BLaER1 treated with 17β-estradiol and CSF1 and Interleukin-3, amounts not matched to agents 10 nM and 100 nM (cell line): ENCODE measurements at regions not wholly inside any gene's neighbourhood (a gene's known extent, or its start where the extent isn't known, plus 50 kb on each side); places are given as distances from the start of the nearest gene placed in this dataset.

Source experiments
- H3K27ac ChIP-seq, 11 experiments: shearing (Covaris generic); formaldehyde crosslinking; 2 replicates each; pipeline ENCODE4 v1.8.1; 2022
- H3K27me3 ChIP-seq, 11 experiments: shearing (Covaris generic); formaldehyde crosslinking; 2 replicates each; pipeline ENCODE4 v1.8.1; 2022
- H3K36me3 ChIP-seq, 11 experiments: shearing (Covaris generic); formaldehyde crosslinking; 2 replicates each; pipeline ENCODE4 v1.8.1; 2022
- H3K4me1 ChIP-seq, 10 experiments: shearing (Covaris generic); formaldehyde crosslinking; 2 replicates each; pipeline ENCODE4 v1.8.1; 2022
- H3K4me2 ChIP-seq, 11 experiments: shearing (Covaris generic); formaldehyde crosslinking; 2 replicates each; pipeline ENCODE4 v1.8.1; 2022
- H3K4me3 ChIP-seq, 10 experiments: shearing (Covaris generic); formaldehyde crosslinking; 2 replicates each; pipeline ENCODE4 v1.8.1; 2022
- H3K9ac ChIP-seq, 11 experiments: shearing (Covaris generic); formaldehyde crosslinking; 2 replicates each; pipeline ENCODE4 v1.8.1; 2022
- H3K9me3 ChIP-seq, 11 experiments: shearing (Covaris generic); formaldehyde crosslinking; replicated peaks in 1 of 11; 2 replicates each; pipeline ENCODE4 v1.8.1; 2022
- H4K20me1 ChIP-seq, 11 experiments: shearing (Covaris generic); formaldehyde crosslinking; 2 replicates each; pipeline ENCODE4 v1.8.1; 2022
- Cebpa-rat ChIP-seq, 11 experiments: shearing (Covaris generic); IDR thresholded peaks; 2 replicates each; pipeline ENCODE4 v1.8.1; 2022

DNA sequence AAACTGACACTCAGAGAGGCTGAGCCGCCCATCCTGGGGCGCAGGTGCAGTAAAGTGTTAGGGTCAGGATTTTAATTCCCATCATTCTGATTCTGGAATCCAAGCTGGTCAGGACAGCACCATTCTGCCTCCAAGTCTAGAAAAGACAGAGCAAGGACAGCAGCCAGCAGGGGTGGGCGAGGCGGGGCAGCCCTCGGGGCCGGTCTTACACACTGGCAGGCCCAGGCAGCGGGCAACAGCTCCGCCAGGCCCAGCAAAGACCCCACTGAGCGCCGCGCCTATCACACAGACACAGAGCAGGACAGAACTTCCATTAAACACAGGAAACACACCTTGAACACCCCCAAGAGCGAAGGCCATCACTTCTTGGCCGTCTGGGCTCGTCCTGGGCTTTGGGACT, 66.5 kb upstream of the RXRA start:
- H3K27ac ChIP-seq = no peak overlapping the region
- H4K20me1 ChIP-seq = no peaks in the 10 kb centered on the region
- peaks cover 0 to 10% (median 0%) of the 10 kb centered on the region in 11 experiments; a peak in 4 of 22 replicates for H3K27me3 ChIP-seq
- H3K4me1 ChIP-seq = peaks cover 7 to 84% (median 65%) of the 10 kb centered on the region in 10 experiments; a peak in 19 of 20 replicates
- H3K4me2 ChIP-seq = peak overlapping the region in 3 of 11 experiments; percentile 0 to 33 (median 20); a peak in 4 of 22 replicates
- no peak overlapping the region for H3K9ac ChIP-seq
- H3K9me3 ChIP-seq = no peaks in the 10 kb centered on the region
- H3K36me3 ChIP-seq = no peaks in the 10 kb centered on the region
- no peak for TF ChIP-seq Cebpa-rat (IDR thresholded peaks at IDR 0.05)
- H3K4me3 ChIP-seq = no peak overlapping the region

DNA sequence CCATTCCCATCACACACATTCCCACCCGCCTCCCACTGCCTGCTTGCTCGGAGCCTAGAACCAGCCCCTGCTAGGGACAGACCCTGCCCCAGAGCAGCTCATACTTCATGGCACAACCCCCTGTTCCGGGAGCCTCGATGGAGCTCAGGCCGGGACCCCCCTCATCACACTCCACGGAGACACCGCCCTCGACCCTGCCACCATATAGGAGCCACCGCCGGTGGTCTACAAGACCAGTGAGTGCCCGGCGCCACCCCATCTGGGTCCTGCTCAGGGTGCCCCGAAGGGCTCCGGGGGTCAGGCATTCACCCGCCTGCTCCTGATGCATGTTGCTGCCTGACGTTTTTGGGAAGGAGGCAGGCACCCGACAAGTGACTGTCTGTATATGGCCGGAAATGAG, 65.5 kb upstream of the RXRA start:
- Histone ChIP-seq H3K9ac (no peak overlapping the region), H3K27ac (no peak overlapping the region), H3K36me3 (no peaks in the 10 kb centered on the region), H3K4me2 (peak overlapping the region in 5 of 11 experiments; percentile 0 to 34 (median 20); a peak in 6 of 22 replicates), H4K20me1 (no peaks in the 10 kb centered on the region), H3K4me1 (peaks cover 7 to 91% (median 63%) of the 10 kb centered on the region in 10 experiments; a peak in 19 of 20 replicates), H3K27me3 (peaks cover 0 to 10% (median 0%) of the 10 kb centered on the region in 11 experiments; a peak in 3 of 22 replicates), H3K4me3 (no peak overlapping the region), H3K9me3 (no peaks in the 10 kb centered on the region)
- TF ChIP-seq Cebpa-rat (IDR thresholded peaks at IDR 0.05) = no peak

DNA sequence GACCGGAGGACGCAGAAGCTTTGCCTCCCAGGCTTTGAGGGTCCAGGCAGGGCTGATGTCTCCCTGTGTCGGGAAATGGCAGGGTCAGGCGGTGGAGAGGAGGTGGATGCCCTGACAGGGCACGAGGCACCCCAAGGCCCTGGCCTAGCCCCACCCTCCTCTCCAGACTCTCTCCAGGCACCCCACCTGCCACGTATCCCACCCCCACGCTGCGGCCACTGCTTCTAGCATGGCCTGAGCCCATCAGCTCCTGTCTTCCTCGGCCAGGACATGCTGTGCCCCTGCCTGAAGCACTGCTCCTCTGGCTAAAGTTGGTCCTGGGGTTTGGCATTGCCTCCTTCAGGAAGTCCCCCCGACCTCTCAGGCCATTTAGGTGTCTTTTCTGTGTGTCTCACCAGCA, 64.2 kb upstream of the RXRA start:
- peak overlapping the region in 7 of 11 experiments; percentile 2 to 34 (median 32); a peak in 9 of 22 replicates for H3K4me2 ChIP-seq
- no peak overlapping the region for H3K9ac ChIP-seq

DNA sequence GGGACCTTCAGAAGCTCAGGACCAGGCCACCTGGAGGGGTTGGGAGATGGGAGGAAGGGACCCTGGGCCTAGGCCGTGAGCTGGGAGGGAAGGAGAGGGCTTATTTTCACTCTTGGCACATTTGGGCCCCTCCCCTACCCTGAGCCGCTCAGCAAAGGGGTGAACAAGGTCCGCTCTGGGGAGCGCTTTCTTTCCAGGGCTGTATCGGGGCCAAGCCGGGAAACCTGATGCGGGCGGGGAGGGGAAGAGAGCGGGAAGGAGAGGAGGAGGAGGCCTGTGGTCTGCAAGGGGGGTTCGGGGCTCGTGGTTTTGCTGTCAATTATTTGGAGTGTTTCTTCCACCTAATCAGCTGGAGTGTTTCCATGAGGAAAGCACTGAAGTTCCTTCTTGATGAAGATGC, 62.7 kb upstream of the RXRA start:
- no peak for TF ChIP-seq Cebpa-rat (IDR thresholded peaks at IDR 0.05)
- H3K4me1 ChIP-seq = peaks cover 18 to 91% (median 61%) of the 10 kb centered on the region in 10 experiments
- H3K4me2 ChIP-seq = peak overlapping the region in 9 of 11 experiments; percentile 29 to 68 (median 60); a peak in 17 of 22 replicates
- H3K9ac ChIP-seq = 0 out of 22 replicates have a peak overlapping the region, but pooled peaks of 1 of the 11 experiments have one; percentile 5
- H3K27me3 ChIP-seq = peaks cover 0 to 19% (median 0%) of the 10 kb centered on the region in 11 experiments; a peak in 4 of 22 replicates
- H3K36me3 ChIP-seq = no peaks in the 10 kb centered on the region
- H3K9me3 ChIP-seq = no peaks in the 10 kb centered on the region
- peaks cover 0 to 10% (median 0%) of the 10 kb centered on the region in 11 experiments; a peak in 1 of 22 replicates for H4K20me1 ChIP-seq
- no peak overlapping the region for H3K27ac ChIP-seq
- H3K4me3 ChIP-seq = no peak overlapping the region

More for the DNA sequence above, 64.2 kb upstream of the RXRA start:
- Histone ChIP-seq H3K27ac (no peak overlapping the region), H3K9me3 (no peaks in the 10 kb centered on the region), H3K27me3 (peaks cover 0 to 10% (median 0%) of the 10 kb centered on the region in 11 experiments; a peak in 3 of 22 replicates), H3K4me1 (peaks cover 5 to 91% (median 61%) of the 10 kb centered on the region in 10 experiments), H4K20me1 (no peaks in the 10 kb centered on the region), H3K36me3 (no peaks in the 10 kb centered on the region), H3K4me3 (no peak overlapping the region)
- no peak for TF ChIP-seq Cebpa-rat (IDR thresholded peaks at IDR 0.05)

DNA sequence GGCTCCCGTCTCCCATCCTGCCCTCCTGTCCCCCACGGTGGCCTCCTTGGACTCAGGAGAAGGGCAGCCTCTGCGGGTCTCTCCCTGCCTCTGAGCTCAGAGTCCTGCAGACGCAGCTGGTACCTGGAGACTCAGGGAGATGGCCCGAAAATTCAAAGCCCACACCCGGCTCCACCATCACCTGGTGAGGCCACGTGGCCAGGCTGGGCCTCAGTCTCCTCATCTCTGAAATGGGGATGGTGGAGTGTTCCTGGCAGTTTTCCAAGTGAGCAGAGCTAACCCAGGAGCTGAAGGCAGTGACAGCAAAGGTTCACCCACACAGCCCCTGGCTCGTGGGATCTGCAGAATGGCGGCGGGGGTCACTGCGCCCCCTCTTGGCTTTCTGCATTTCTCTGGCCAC, 62.1 kb upstream of the RXRA start:
- Histone ChIP-seq H3K4me1 (peaks cover 24 to 94% (median 67%) of the 10 kb centered on the region in 10 experiments), H3K4me3 (no peak overlapping the region), H3K27ac (no peak overlapping the region), H3K9ac (no peak overlapping the region), H3K9me3 (no peaks in the 10 kb centered on the region), H4K20me1 (peaks cover 0 to 13% (median 0%) of the 10 kb centered on the region in 11 experiments; a peak in 1 of 22 replicates), H3K36me3 (no peaks in the 10 kb centered on the region), H3K4me2 (peak overlapping the region in 9 of 11 experiments; percentile 29 to 68 (median 60); a peak in 17 of 22 replicates), H3K27me3 (peaks cover 0 to 19% (median 0%) of the 10 kb centered on the region in 11 experiments; a peak in 4 of 22 replicates)
- no peak for TF ChIP-seq Cebpa-rat (IDR thresholded peaks at IDR 0.05)

DNA sequence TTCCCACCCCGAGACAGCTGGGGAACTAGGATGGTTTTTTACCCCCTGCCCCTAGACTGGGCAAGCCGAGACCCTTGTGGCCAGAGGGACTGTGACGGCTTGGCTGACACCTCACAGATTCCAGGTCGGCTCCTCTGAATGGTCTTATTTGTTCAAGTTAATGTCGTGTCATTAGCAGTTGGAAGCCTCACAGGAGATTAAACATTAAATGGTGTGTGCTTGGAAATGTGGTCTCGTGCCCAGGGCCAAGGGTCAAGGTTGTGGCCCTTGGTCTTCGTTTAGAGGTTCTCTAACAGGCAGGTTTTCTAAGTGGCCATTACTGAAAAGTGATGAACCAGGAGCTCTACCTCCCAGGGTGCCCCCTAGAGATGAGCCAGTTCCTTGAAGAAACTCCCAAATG, 61.2 kb upstream of the RXRA start:
- peaks cover 0 to 23% (median 0%) of the 10 kb centered on the region in 11 experiments; a peak in 5 of 22 replicates for H3K27me3 ChIP-seq
- H3K4me1 ChIP-seq = peaks cover 27 to 95% (median 76%) of the 10 kb centered on the region in 10 experiments
- no peaks in the 10 kb centered on the region for H3K9me3 ChIP-seq
- H3K36me3 ChIP-seq = no peaks in the 10 kb centered on the region
- no peak overlapping the region for H3K4me3 ChIP-seq
- peaks cover 0 to 13% (median 0%) of the 10 kb centered on the region in 11 experiments; a peak in 1 of 22 replicates for H4K20me1 ChIP-seq
- peak overlapping the region in 5 of 11 experiments; percentile 2 to 96 (median 22); a peak in 3 of 22 replicates for H3K4me2 ChIP-seq
- TF ChIP-seq Cebpa-rat (IDR thresholded peaks at IDR 0.05) = no peak
- no peak overlapping the region for H3K9ac ChIP-seq
- no peak overlapping the region for H3K27ac ChIP-seq

DNA sequence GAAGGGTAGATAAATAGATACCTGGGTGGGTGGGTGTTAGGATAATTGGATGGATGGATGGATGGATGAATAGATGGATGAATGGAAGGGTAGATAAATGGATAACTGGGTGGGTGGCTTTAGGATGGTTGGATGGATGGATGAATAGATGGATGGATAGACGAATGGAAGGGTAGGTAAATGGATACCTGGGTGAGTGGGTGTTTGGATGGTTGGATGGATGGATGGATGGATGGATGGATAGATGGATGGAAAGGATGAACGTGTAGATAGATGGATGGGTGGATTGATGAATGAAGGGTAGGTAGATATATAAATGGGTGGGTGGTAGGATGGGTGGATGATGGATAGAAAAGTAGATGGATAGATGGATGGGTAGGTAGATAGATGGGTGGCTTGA, 59.8 kb upstream of the RXRA start:
- H3K4me2 ChIP-seq = peak overlapping the region in 8 of 11 experiments; percentile 82 to 99 (median 96); a peak in 16 of 22 replicates
- no peak for TF ChIP-seq Cebpa-rat (IDR thresholded peaks at IDR 0.05)
- H3K27me3 ChIP-seq = peaks cover 0 to 32% (median 0%) of the 10 kb centered on the region in 11 experiments; a peak in 7 of 22 replicates
- H4K20me1 ChIP-seq = peaks cover 0 to 13% (median 0%) of the 10 kb centered on the region in 11 experiments; a peak in 1 of 22 replicates
- peaks cover 35 to 95% (median 81%) of the 10 kb centered on the region in 10 experiments for H3K4me1 ChIP-seq
- H3K9me3 ChIP-seq = no peaks in the 10 kb centered on the region
- H3K36me3 ChIP-seq = no peaks in the 10 kb centered on the region
- no peak overlapping the region for H3K27ac ChIP-seq
- no peak overlapping the region for H3K9ac ChIP-seq
- no peak overlapping the region for H3K4me3 ChIP-seq

DNA sequence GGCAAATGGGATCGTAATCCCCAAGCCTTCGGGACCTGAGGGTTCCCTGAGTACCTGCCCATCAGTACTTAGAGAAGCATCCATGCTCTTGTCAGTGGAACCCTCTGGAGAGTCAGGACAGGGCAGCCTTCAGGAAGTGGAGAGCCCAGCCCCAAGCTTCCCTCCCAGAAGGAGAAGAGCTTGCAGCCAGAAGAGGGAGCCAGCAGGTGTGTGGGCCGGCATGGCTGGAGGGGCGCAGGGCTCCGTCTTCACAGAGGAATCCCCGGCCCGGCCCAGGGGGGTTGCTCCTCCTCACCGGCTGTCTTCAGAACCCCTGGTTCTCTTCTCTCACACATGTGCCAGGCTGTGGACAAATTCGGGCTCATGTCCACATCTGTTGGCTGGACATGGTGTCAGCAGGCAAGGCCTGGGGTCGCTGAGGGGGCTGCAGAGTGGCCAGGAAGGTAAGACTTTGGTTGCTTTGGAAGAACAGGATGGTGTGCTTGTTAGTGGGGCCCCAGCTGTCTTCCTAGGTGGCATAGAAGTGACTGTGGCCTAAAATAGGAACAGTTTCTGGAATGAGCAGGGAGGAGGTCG, 58.9 kb upstream of the RXRA start:
- peaks cover 0 to 13% (median 0%) of the 10 kb centered on the region in 11 experiments; a peak in 4 of 22 replicates for H4K20me1 ChIP-seq
- no peaks in the 10 kb centered on the region for H3K9me3 ChIP-seq
- H3K27ac ChIP-seq = peak overlapping the region in 8 of 11 experiments; percentile 53 to 76 (median 66); a peak in 16 of 22 replicates
- peaks cover 44 to 95% (median 82%) of the 10 kb centered on the region in 10 experiments for H3K4me1 ChIP-seq
- H3K4me2 ChIP-seq = peak overlapping the region; percentile 81 to 99 (median 91)
- H3K27me3 ChIP-seq = peaks cover 0 to 42% (median under 1%) of the 10 kb centered on the region in 11 experiments; a peak in 10 of 22 replicates
- H3K36me3 ChIP-seq = no peaks in the 10 kb centered on the region
- no peak for TF ChIP-seq Cebpa-rat (IDR thresholded peaks at IDR 0.05)
- peak overlapping the region in 8 of 11 experiments; percentile 33 to 75 (median 62); a peak in 13 of 22 replicates for H3K9ac ChIP-seq
- peak overlapping the region in 4 of 10 experiments; percentile 3 to 45 (median 16); a peak in 6 of 20 replicates for H3K4me3 ChIP-seq
